Lower lobe of right lung (tissue), 2 donors: ENCODE measurements at regions not wholly inside any gene's neighbourhood (a gene's known extent, or its start where the extent isn't known, plus 50 kb on each side); places are given as distances from the start of the nearest gene placed in this dataset.

Experiments
- ATAC-seq, 2 donors: fragments of 200-7000 bp; cut with Tn5 transposase; one replicate each; pipeline ENCODE4 v1.9.1; 2020 to 2022; ENCODE audit warnings: mild to moderate bottlenecking in 2 of 2, moderate library complexity in 2 of 2
- DNase-seq: peaks from one replicate; pipeline ENCODE4 v3.0.0-alpha.2; 2020
- H3K27ac ChIP-seq: fragments of 200-600 bp; one replicate; pipeline ENCODE4 v1.8.0; 2022
- H3K27me3 ChIP-seq: fragments of 200-600 bp; one replicate; pipeline ENCODE4 v1.8.0; 2022; ENCODE audit warnings: low read depth
- H3K36me3 ChIP-seq: fragments of 200-600 bp; one replicate; pipeline ENCODE4 v1.8.0; 2022; ENCODE audit warnings: mild to moderate bottlenecking
- H3K4me1 ChIP-seq: fragments of 200-600 bp; one replicate; pipeline ENCODE4 v1.8.0; 2022
- H3K4me3 ChIP-seq: fragments of 200-600 bp; one replicate; pipeline ENCODE4 v1.8.0; 2022; ENCODE audit warnings: mild to moderate bottlenecking
- H3K9me3 ChIP-seq: fragments of 200-600 bp; one replicate; pipeline ENCODE4 v1.8.0; 2022
- CTCF ChIP-seq: fragments of 200-600 bp; IDR thresholded peaks from one replicate; pipeline ENCODE4 v1.8.0; 2022; ENCODE audit warnings: antibody characterized with exemption, mild to moderate bottlenecking
- intact Hi-C: fragments of 100-400 bp; cut with DNase I; formaldehyde crosslinking; loops from one replicate; pipeline ENCODE4 v1.11.0; 2022
- donor health status: DM: no; HTN: yes; CAD: no; lungs with severe emphysema.

GRCh38 chr2:4077017-4077416 is 373.6 kb downstream of the DCDC2C start:
- no peaks in the 10 kb centered on the region for H3K36me3 ChIP-seq
- intact Hi-C loops: no loop called here
- ATAC-seq (no peak), DNase-seq (no peak)
- H3K4me3 ChIP-seq: no peak overlapping the region
- no peaks in the 10 kb centered on the region for H3K4me1 ChIP-seq
- no peak for TF ChIP-seq CTCF
- H3K27ac ChIP-seq: no peak overlapping the region
- no peaks in the 10 kb centered on the region for H3K27me3 ChIP-seq
- H3K9me3 ChIP-seq: no peaks in the 10 kb centered on the region

GRCh38 chr2:4085186-4085585 is 381.8 kb downstream of the DCDC2C start:
- DNase-seq (no peak), ATAC-seq (no peak)
- Histone ChIP-seq H3K27me3 (no peaks in the 10 kb centered on the region), H3K27ac (no peak overlapping the region), H3K4me1 (no peaks in the 10 kb centered on the region), H3K36me3 (no peaks in the 10 kb centered on the region), H3K4me3 (no peak overlapping the region), H3K9me3 (no peaks in the 10 kb centered on the region)
- TF ChIP-seq CTCF: no peak
- intact Hi-C loops: no loop called here

GRCh38 chr2:4090668-4091630 is 387.6 kb downstream of the DCDC2C start:
- intact Hi-C loops: no loop called here
- no peak overlapping the region for H3K27ac ChIP-seq
- DNase-seq (no peak), ATAC-seq (no peak)
- H3K27me3 ChIP-seq: no peaks in the 10 kb centered on the region
- no peaks in the 10 kb centered on the region for H3K9me3 ChIP-seq
- H3K4me1 ChIP-seq: no peaks in the 10 kb centered on the region
- no peaks in the 10 kb centered on the region for H3K36me3 ChIP-seq
- H3K4me3 ChIP-seq: no peak overlapping the region
- TF ChIP-seq CTCF: no peak

GRCh38 chr2:4091869-4092268 is 388.5 kb downstream of the DCDC2C start:
- Histone ChIP-seq H3K4me1 (no peaks in the 10 kb centered on the region), H3K27me3 (no peaks in the 10 kb centered on the region), H3K9me3 (no peaks in the 10 kb centered on the region), H3K27ac (no peak overlapping the region), H3K36me3 (no peaks in the 10 kb centered on the region), H3K4me3 (no peak overlapping the region)
- no peak for ATAC-seq
- no peak for TF ChIP-seq CTCF
- DNase-seq: no peak
- intact Hi-C loops: no loop called here

GRCh38 chr2:4094743-4095142 is 391.4 kb downstream of the DCDC2C start:
- Histone ChIP-seq H3K27ac (no peak overlapping the region), H3K4me3 (no peak overlapping the region), H3K4me1 (no peaks in the 10 kb centered on the region), H3K27me3 (no peaks in the 10 kb centered on the region), H3K36me3 (no peaks in the 10 kb centered on the region), H3K9me3 (no peaks in the 10 kb centered on the region)
- intact Hi-C loops: no loop called here
- DNase-seq: no peak
- no peak for TF ChIP-seq CTCF
- ATAC-seq: no peak
